Fibroblast of upper back skin (primary cell): ENCODE measurements at regions not wholly inside any gene's neighbourhood (a gene's known extent, or its start where the extent isn't known, plus 50 kb on each side); places are given as distances from the start of the nearest gene placed in this dataset.
"Not testable (repeated sequence)": the region's sequence is repeated elsewhere in the genome, so short reads cannot be mapped to it uniquely, and the experiment has no call there.

ENCODE experiments used
- DNase-seq: peaks from one replicate; pipeline ENCODE4 v3.0.0-alpha.2; 2013

GRCh38 chr11:42329929-42330565 is 870.6 kb upstream of the LRRC4C start:
- DNase-seq, result peak; percentile 64

- DNase-seq, result peak; percentile 5
Measured at GRCh38 chr11:42337786-42338455, 878.5 kb upstream of the LRRC4C start.

GRCh38 chr11:42344204-42344792 is 884.8 kb upstream of the LRRC4C start:
- DNase-seq, result no peak

GRCh38 chr11:42345933-42346332 is 886.5 kb upstream of the LRRC4C start:
- DNase-seq, result no peak

- no peak for DNase-seq
Measured at GRCh38 chr11:42363701-42364100, 904.2 kb upstream of the LRRC4C start.

- no peak for DNase-seq
Measured at GRCh38 chr11:42390116-42390515, 921.7 kb upstream of the API5 start.

- DNase-seq, result no peak
Measured at GRCh38 chr11:42397483-42397882, 914.3 kb upstream of the API5 start.

GRCh38 chr11:42407341-42407740 is 904.5 kb upstream of the API5 start:
- DNase-seq, result peak; percentile 44

GRCh38 chr11:42410251-42410955 is 901.4 kb upstream of the API5 start:
- peak; percentile 64 for DNase-seq

- DNase-seq, result no peak
Measured at GRCh38 chr11:42412590-42412989, 899.2 kb upstream of the API5 start.

GRCh38 chr11:42417691-42418090 is 894.1 kb upstream of the API5 start:
- no peak for DNase-seq

GRCh38 chr11:42422090-42422489 is 889.7 kb upstream of the API5 start:
- peak; percentile 68 for DNase-seq

- not testable (repeated sequence) for DNase-seq
Measured at GRCh38 chr11:42434911-42435310, 876.9 kb upstream of the API5 start.

- no peak for DNase-seq
Measured at GRCh38 chr11:42444406-42444805, 867.4 kb upstream of the API5 start.

GRCh38 chr11:42462558-42463310 is 849.1 kb upstream of the API5 start:
- DNase-seq, result peak; percentile 86

GRCh38 chr11:42465623-42466022 is 846.2 kb upstream of the API5 start:
- DNase-seq, result no peak

GRCh38 chr11:42473106-42473505 is 838.7 kb upstream of the API5 start:
- no peak for DNase-seq

- no peak for DNase-seq
Measured at GRCh38 chr11:42482822-42483221, 829.0 kb upstream of the API5 start.

GRCh38 chr11:42490506-42490905 is 821.3 kb upstream of the API5 start:
- DNase-seq, result no peak

GRCh38 chr11:42494459-42494858 is 817.3 kb upstream of the API5 start:
- no peak for DNase-seq

- DNase-seq, result no peak
Measured at GRCh38 chr11:42498971-42499370, 812.8 kb upstream of the API5 start.

GRCh38 chr11:42502151-42502550 is 809.6 kb upstream of the API5 start:
- no peak for DNase-seq

- peak; percentile 54 for DNase-seq
Measured at GRCh38 chr11:42521994-42522393, 789.8 kb upstream of the API5 start.
